GM19025 (cell line): ENCODE measurements at regions not wholly inside any gene's neighbourhood (a gene's known extent, or its start where the extent isn't known, plus 50 kb on each side); places are given as distances from the start of the nearest gene placed in this dataset.

Experiments
- ATAC-seq: cut with Tn5 transposase; IDR thresholded peaks from one replicate; pipeline ENCODE4 v1.9.1; 2021; ENCODE audit warnings: mild to moderate bottlenecking, low read depth, moderate library complexity; ENCODE audit not compliant: unreplicated experiment

- no peak for ATAC-seq
Observed at GRCh38 chr21:39033878-39034589, 149.2 kb downstream of the PSMG1 start.

- ATAC-seq, result no peak
Observed at GRCh38 chr21:39029900-39030884, 153.1 kb downstream of the PSMG1 start.

GRCh38 chr21:39029086-39029755 lies 154.0 kb downstream of the PSMG1 start:
- no peak for ATAC-seq

GRCh38 chr21:39025198-39025597 lies 158.1 kb downstream of the PSMG1 start:
- no peak for ATAC-seq

- no peak for ATAC-seq
Observed at GRCh38 chr21:39024538-39024937, 158.7 kb downstream of the PSMG1 start.

- ATAC-seq, result no peak
Observed at GRCh38 chr21:39022863-39023693, 160.2 kb downstream of the PSMG1 start.

- ATAC-seq, result no peak
Observed at GRCh38 chr21:39022466-39022862, 160.8 kb downstream of the PSMG1 start.

- no peak for ATAC-seq
Observed at GRCh38 chr21:39022035-39022434, 161.2 kb downstream of the PSMG1 start.

GRCh38 chr21:39021478-39021832 lies 161.8 kb downstream of the PSMG1 start:
- ATAC-seq, result no peak

- ATAC-seq, result no peak
Observed at GRCh38 chr21:39020751-39021477, 162.3 kb downstream of the PSMG1 start.

- ATAC-seq, result no peak
Observed at GRCh38 chr21:39018730-39019129, 164.5 kb downstream of the PSMG1 start.

GRCh38 chr21:39016740-39017315 lies 166.4 kb downstream of the PSMG1 start:
- peak; percentile 89 for ATAC-seq

GRCh38 chr21:39014747-39015146 lies 168.5 kb downstream of the PSMG1 start:
- ATAC-seq, result no peak

GRCh38 chr21:39012326-39013230 lies 170.7 kb downstream of the PSMG1 start:
- ATAC-seq, result no peak

GRCh38 chr21:39011911-39012310 lies 171.3 kb downstream of the PSMG1 start:
- ATAC-seq, result no peak

GRCh38 chr21:39010629-39011404 lies 172.4 kb downstream of the PSMG1 start:
- no peak for ATAC-seq

- ATAC-seq, result no peak
Observed at GRCh38 chr21:39009587-39010225, 173.5 kb downstream of the PSMG1 start.
